ENCODE measurements at regions not wholly inside any gene's neighbourhood (a gene's known extent, or its start where the extent isn't known, plus 50 kb on each side); places are given as distances from the start of the nearest gene placed in this dataset.
"Not testable (repeated sequence)": the region's sequence is repeated elsewhere in the genome, so short reads cannot be mapped to it uniquely, and the experiment has no call there.

DNA sequence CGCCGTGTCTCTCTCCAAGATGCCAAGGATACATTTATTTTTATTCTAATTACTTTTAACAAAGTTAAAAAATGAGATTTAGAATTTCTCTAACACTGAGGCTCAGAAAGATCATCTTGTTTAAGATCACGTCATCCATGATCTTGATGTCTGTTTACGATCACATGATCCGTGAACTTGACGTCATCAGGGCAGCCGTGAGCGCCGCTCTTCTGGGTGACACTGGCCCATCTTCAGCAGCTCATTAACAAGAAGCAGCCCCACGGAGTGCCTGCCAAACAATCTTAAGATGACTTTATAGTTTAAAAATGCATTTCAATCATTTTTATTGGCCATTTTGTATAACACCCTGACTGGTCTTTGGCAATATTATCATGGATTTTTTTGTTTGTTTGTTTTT lies 291.1 kb upstream of the PRKCQ start:
- no peak for DNase-seq (ENCODE audit: low spot score)

DNA sequence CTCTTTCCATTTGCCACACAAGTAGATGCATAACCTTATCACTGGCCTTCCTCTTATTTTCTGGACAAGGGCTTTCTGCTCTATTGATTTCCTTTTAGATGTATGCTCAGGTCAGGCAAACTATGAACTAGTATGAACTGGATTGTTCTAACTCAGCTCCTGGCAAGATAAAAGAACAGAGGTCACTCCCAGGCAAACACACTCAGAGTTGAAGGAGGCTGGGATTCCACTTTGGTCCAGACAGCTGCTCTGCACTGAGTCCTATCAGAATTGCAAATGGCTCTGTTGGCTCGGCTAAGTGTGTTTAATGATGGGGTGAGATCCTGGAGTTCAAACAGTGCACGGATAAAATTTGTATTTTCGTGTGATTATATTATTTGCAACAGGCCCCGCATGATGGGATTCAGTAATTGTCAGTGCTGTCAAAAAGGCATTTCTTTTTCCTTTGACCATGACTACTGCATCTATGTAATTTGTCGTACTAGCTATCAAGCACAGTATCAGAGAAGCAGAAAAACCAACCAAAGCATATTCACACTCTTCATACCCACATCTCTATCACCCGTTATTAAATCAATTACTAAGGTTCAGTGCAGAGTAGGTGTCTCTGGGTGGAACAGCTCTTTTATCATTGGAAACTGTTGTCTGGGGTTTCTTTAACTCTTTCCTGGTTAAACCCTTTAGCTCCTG lies 288.1 kb upstream of the PRKCQ start:
- DNase-seq (ENCODE audit: low spot score), result no peak

DNA sequence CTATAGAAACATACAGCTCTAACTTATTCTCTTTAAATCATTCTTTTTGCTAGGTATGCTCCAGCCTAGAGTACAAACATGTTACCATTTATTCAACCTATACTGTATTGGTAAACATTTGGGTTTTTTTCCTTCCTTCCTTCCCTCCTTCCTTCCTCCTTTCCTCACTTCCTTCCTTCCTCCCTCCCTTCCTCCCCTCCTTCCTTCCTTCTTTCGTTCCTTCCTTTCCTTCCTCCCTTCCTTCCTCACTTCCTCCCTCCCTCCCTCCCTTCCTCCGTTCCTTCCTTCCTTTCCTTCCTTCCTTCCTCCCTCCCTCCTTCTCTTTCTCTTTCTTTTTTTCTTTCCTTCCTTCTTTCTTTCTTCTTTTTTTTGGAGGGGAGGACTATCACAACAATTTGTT lies 286.7 kb upstream of the PRKCQ start:
- no peak for DNase-seq (ENCODE audit: low spot score)

DNA sequence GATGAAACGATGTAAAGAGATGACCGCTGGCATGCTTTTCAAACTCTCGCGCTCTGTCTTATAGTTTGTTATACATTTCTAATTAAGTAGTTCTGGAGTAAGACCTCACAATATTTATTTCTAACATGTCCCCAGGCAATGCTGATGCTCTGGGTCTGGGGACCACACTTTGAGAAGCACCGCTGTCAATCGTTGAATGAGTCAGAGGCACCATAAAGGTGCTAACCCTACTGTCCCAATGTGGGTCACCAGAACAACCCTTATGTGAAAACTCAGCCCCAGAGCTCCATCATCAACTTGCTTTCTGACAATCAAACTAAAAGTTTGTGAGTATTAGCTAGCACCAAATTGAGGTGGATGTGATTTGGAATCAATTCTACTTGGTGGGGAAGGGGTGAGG lies 284.1 kb upstream of the PRKCQ start:
- no peak for DNase-seq (ENCODE audit: low spot score)

DNA sequence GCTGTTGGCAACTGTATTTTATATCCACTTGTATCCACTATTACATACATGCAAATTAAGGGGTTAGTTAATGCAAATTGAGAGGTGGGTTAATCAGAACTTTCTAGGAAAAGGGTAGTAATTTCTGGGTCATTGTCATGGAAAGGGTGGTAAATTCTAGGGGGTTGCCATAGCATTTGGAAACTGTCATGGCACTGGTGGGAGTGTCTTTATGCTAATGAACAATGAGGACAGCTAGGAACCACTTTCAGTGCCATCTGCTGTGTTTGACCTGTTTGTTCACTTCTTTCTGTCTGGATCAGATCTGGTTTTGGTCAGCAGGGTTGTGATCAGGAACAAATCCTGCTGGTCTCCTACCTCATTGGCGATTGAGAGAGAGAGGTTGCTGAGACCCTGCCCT lies 283.3 kb upstream of the PRKCQ start:
- no peak for DNase-seq (ENCODE audit: low spot score)

DNA sequence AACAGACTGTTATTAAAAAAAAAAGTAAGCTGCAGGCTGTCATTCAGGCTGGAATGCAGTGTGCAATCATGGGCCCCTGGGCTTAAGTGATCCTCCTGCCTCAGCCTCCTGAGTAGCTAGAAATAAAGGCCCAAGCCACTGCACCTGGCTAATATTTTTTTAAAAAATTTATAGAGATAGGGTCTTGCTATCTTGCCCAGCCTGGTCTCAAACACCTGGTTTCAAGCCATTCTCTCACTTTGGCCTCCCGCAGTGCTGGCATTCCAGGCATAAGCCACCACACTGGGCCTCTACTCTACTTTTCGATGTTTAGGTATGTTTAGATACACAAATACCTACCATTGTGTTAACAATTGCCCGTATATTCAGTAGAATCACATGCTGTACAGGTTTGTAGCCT lies 270.4 kb upstream of the PRKCQ start:
- no peak for DNase-seq (ENCODE audit: low spot score)

DNA sequence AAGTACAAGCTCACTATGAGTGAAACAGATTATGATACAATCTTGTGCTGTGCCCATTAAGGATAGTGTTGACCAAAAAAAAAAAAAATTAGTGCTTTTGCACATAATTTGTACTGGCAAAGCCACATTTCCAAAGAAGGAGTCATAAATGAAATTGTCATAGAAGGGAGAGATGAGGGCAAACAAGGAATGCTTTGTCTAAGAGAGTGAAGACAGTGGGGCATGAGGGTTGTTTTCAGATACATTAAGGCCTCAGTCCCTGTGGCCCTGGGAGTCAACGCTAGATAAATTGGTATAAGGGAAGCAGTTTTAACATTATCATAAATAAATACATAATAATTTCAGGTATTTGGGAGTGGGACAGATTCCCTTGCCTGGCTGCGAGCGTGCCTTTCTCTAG lies 267.5 kb upstream of the PRKCQ start:
- DNase-seq (ENCODE audit: low spot score), result no peak

DNA sequence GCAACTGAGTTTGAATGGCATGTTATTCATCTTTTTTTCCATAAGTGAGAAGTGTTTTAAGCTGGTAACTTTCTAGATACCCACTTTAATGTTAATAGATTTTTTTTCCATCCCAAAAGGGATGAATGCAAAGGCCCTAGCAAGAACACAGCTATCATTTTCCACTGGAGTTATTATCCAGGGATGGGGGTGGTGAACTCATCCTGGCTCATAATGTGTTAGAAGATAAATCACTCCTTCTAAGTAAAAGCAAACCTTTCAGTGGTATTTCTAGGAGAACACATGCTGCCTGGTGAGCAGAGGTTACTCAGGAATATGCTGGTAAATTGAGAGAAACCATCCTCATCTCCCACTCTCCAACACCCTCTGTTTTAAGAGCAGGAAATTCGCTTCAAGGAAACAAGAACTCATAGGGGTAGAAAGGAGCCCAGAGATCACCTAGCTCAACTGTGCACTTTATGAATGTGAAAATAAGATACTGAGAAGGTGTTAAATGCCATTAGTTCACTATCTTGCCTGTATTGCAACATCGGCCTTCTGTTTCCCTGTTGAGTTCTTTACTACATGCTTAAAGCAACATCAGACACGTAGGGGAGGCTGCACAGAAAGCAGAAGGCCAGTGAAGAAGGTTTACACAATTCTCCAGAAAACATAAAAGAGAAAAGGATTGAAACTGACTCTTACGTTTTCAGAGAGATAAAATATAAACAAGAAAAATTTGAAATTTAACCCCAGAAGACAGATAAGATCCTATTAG lies 264.0 kb upstream of the PRKCQ start:
- DNase-seq (ENCODE audit: low spot score), result no peak

DNA sequence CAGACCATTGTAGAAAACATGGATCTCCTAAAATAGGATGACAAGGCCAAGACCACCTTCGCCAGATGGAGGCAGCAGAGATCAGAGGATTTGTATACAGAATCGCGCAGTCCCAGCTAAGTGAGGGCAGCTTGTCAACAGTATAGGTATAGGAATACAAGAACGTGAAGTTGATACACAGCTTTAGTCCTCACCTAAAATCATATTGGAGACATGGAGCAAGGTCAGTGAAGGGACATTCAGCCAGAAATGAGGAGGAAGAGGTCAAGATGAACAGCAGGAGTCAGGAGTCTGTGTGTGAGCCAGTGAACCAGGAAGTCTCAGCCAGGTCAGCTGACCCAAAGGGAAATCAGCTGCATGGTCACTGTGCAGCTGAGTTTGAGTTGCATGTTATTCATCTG lies 263.4 kb upstream of the PRKCQ start:
- no peak for DNase-seq (ENCODE audit: low spot score)

DNA sequence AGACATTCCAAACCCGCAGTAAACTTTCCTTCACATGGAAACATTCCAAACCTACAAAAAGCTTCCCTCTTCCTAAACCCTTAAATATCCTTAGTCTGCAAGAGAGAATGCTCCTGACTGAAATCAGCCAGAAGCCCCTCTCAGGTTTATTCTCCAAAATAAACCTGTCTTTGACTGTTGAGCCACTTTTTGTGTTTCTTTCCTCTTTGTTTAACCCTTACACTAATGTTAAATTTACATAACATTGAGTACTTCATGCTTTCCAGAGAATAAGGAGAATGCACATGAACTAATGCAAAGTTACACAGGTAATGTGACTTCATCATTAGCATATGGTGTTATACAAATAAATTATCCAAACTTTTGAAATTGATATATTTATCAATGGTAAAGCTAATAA lies 262.6 kb upstream of the PRKCQ start:
- DNase-seq (ENCODE audit: low spot score), result no peak

DNA sequence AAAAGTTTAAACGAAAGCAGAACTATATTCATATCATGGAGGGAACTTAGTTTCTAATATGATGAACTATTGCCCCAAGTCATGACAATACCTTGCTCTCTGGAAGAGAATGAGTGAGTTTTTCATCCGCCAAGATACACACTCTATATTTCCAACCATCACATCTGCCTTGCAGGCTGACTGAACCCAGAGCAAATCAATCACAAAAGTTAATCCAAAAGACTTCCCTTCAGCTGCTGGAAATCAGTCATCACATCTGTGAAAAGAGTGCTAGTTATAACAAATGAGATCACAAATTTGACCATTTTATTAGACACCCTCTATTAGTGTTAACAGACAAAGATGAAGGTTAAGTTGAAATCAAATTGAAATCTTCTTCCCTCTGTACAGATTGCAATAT lies 261.7 kb upstream of the PRKCQ start:
- DNase-seq (ENCODE audit: low spot score), result no peak

DNA sequence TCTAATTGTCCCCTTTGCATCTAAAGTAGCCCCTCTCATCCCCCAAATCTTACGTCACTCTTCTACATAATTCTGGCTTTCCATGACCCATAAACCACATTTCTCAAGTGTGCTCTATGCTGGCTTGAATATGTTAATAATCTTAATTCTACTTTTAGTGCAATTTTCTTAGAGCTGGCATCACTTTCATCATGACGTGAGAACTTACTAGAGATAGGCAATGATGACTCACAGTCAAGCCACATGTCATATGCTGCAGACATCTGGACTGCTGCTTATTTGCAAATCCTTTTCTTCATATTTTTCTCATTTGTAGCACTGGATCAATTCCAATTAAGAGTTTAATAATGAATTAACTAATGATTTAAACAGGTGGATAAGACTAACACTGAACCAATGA lies 260.7 kb upstream of the PRKCQ start:
- DNase-seq (ENCODE audit: low spot score), result no peak

DNA sequence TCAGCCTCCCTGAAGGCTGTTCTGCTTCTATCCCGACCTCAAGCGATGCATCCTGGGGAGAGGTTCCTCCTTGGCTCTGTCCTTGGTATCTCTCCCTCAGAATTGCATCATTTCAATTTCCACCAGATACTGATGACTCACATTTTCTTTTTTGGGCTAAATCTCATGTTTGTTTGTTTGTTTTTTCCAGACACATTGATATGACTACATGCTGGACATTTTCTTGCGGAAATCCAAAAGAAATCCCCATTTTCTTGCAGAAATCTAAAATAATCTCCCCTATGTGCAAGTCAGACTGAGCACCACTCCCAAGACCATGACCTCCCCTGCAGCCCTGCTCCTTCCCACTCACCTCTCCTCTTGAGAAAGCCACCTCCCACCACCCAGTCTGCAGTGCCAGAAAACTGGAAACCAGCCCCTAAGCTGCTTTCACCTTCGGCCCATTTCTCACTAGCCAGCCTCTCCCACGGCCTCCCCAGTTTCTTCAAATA lies 260.2 kb upstream of the PRKCQ start:
- DNase-seq (ENCODE audit: low spot score), result no peak

DNA sequence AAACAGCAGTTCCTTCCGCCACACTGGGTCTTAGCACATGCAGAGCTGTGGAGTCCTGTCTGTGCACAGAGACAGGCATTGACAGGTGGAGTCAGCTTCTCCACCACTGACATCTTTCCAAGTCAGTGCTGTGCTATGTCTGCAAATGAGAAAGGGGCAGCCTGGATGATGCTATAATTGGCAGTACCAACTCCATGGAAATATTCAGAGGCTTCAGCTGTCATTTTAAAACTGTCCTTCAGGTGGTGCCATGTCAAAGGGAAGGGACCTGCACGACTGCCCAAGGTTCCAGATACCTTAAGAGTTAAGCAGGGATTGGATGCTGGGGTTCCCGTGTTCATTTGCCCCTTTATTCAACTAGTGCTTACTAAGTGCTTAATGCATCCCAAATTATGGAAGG lies 258.0 kb upstream of the PRKCQ start:
- no peak for DNase-seq (ENCODE audit: low spot score)

DNA sequence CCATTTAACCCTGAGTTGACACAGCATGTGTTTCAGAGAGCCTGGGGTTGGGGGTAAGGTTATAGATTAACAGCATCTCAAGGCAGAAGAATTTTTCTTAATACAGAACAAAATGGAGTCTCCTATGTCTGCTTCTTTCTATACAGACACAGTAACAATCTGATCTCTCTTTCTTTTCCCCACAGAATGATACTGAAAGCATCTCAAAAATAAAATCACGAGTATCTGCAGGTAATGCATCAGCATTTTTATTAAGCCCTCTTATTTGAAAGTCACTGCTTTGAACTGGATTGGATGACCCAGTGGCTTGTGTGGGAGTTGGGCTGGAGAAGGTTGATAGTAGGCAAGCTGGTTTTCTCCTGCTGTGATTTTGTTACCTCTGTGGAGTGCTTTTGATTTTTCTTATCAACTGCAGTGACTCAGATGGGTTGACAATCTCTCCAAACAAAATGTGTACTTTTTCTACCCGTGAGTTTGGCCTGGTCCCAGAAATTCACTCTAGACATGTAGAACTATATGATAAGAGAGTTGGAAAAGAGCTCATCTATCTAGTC lies 253.5 kb upstream of the PRKCQ start:
- DNase-seq (ENCODE audit: low spot score), result no peak

DNA sequence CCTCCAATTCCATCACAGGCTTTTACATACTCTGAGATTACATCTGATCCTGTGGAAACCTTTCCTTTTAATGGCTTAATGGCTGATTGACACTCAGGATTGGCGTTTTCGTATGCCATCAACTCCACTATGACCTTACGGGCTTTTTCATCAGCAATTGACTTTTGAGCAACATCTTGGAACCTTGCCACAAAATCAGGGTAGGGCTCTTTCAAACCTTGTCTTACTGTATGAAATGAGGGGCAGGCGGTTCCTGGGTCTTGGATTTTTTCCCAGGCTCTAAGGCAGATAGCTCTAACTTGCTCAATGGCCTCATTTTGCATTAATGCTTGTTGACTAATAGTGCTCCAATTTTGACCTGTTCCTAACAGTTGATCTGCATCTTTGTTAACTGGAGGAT lies 250.9 kb upstream of the PRKCQ start:
- not testable (repeated sequence) for DNase-seq (ENCODE audit: low spot score)

DNA sequence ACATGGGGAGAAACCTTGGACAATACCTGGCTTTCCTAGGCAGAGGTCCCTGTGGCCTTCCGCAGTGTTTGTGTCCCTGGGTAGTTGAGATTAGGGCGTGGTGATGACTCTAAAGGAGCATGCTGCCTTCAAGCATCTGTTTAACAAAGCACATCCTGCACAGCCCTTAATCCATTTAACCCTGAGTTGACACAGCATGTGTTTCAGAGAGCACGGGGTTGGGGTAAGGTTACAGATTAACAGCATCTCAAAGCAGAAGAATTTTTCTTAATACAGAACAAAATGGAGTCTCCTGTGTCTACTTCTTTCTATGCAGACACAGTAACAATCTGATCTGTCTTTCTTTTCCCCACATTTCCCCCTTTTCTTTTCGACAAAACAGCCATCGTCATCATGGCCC lies 244.7 kb upstream of the PRKCQ start:
- DNase-seq (ENCODE audit: low spot score), result not testable (repeated sequence)

DNA sequence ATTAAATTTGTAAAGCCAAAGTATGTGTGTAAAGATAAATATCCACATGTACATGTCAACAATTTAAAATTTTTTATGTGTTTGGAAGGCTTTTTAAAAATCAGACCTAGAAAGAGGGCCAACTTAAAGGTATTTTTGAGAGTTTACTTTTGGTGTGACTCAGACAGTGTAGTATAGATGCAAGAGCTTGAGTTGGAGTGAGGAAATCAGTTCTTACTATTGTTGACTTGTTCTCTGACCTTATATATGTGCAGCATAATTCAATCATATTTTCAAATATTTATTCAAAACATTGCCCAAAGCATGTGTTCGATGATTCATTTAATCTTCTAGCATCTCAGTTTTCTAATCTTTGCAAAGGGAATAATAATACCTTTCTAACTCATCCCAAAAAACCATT lies 243.7 kb upstream of the PRKCQ start:
- DNase-seq (ENCODE audit: low spot score), result no peak

DNA sequence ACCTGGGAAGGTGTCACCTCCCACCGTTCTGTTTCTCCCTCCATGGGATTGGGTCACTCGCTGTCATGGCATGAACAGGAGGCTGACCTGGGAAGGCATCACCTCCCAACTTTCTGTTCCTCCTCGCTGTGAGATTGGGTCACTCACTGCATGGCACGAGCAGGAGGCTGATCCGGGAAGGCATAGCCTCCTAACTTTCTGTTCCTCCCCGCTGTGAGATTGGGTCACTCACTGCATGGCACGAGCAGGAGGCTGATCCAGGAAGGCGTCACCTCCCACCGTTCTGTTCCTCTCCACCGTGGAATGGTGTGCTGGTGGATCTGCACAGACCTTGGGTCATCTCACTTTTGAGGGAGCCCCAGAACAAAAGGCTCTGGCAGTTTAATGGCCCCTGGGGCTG lies 239.2 kb upstream of the PRKCQ start:
- DNase-seq (ENCODE audit: low spot score), result no peak

DNA sequence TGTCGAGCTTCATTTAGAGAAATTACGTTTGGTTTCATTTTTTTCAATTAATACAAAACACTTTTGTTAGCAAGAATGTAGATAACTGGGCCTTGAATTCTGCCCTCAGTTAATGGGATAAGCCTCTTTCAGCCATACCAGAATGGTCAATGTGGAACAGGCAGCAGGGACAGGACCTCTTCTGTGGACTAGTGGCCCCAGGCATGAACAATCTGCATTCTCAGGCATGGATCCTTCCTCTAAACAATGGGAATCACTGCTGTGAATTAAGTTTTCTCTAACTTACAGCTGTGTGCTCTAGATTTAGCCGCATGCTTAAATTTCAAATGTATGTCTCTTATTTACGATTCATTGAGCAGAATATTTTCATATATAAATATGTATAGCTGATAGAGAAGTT lies 237.7 kb upstream of the PRKCQ start:
- no peak for DNase-seq (ENCODE audit: low spot score)

DNA sequence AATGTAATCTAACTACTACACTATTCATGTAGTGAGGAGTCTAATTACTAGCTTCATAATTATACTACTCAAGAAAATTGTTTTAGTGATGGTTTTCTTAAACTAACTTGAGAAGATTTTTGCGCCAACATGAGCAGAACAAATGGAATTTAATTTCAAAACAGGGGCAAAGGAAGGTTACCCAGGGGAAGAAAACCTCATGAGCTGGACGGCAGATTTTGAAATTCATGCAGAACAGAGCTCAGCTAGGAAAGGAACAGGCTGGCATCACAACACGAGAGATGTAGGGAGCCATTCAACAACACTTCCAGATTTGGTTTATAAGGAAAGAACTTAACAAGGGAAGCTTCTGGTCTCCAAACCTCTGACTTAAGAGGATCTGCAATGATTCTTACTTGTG lies 235.3 kb upstream of the PRKCQ start:
- DNase-seq (ENCODE audit: low spot score), result no peak

DNA sequence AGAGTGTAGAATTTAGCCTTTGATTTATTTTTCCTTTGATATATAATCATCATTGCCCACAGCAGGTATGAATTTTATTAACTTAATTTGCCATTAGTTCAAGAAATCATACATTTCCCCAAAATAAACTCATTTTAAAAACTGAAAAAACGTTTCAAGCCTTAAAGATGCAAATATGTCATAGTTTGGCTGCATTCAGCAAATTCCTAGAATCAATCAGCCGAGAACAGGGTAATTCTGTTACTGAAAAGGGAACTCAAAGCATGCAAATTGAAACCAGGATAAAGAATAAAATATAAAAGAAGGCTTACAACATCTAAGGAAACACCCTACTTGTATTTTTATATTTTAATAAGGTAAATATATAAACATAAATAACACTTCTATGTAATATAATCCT lies 233.8 kb upstream of the PRKCQ start:
- no peak for DNase-seq (ENCODE audit: low spot score)

DNA sequence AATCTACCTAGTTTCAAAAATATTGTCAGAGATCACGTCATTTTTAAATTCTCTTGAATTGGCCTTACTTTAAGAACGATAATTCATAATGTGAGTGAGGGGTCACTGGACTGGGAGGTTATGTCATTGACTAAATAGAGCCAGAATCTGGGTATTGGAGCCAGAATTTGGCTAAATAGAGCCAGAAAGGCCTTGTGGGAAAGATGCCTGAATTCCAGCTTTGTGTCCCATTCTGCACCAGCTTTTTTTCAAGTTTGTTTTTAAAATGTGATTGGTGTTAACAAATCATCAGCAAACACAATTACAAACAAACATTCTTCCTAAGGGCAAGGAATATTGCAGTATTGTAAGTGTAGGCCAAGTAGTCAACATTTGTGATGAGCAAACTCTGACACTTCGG lies 233.2 kb upstream of the PRKCQ start:
- no peak for DNase-seq (ENCODE audit: low spot score)

DNA sequence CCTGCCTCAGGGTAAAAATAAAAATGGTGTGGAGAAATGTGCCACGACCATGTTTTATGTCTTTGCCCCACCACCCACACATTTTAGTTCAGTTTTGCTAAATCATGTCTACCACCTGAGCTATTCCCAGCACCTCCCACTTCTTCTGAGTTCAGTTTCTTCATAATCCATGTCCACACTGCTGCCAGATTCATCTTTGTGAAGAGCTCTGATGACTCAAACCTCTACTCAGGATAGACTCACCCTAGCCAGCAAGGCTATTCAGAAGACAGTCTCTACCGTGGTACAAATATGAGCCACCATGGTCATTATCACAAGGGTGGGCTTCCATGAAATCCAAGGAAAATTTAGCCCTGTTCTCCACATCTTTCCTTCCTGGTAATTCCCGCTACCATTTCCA lies 231.1 kb upstream of the PRKCQ start:
- no peak for DNase-seq (ENCODE audit: low spot score)

All from CD4-positive, alpha-beta T cell treated with Interleukin-6 at 100 ng/mL for 8 hours (primary cell).